Natural killer cell (primary cell): ENCODE measurements at regions not wholly inside any gene's neighbourhood (a gene's known extent, or its start where the extent isn't known, plus 50 kb on each side); places are given as distances from the start of the nearest gene placed in this dataset.

ENCODE experiments used
- ATAC-seq, 3 donors: fragments of 150-1000 bp in 2 of 3; fragments of 200-7000 bp in 1 of 3; cut with Tn5 transposase; 1 replicate in 1 of 3; 2 replicates in 2 of 3; pipeline ENCODE4 v1.10.0; 2021; ENCODE audit warnings: mild to moderate bottlenecking in 2 of 3, moderate library complexity in 2 of 3
- DNase-seq, 2 donors: peaks; one replicate each; pipeline versions ENCODE4 v3.0.0 to v3.0.0-alpha.2; 2013 to 2021; ENCODE audit warnings: mixed read lengths in 1 of 2
- H3K27ac ChIP-seq: one replicate; pipeline ENCODE4 v1.5.1; 2013; ENCODE audit warnings: mild to moderate bottlenecking, low read length
- H3K27me3 ChIP-seq: one replicate; pipeline ENCODE4 v1.6.1; 2013; ENCODE audit warnings: low read length; ENCODE audit not compliant: control insufficient read depth, insufficient read depth
- H3K36me3 ChIP-seq: one replicate; pipeline ENCODE4 v1.6.1; 2013; ENCODE audit warnings: low read length; ENCODE audit not compliant: control insufficient read depth, insufficient read depth
- H3K4me1 ChIP-seq: one replicate; pipeline ENCODE4 v1.6.1; 2013; ENCODE audit warnings: low read length; ENCODE audit not compliant: control insufficient read depth, insufficient read depth
- H3K4me3 ChIP-seq: one replicate; pipeline ENCODE4 v1.5.1; 2013; ENCODE audit warnings: low read length
- H3K9me3 ChIP-seq: one replicate; pipeline ENCODE4 v1.6.1; 2013; ENCODE audit warnings: low read length; ENCODE audit not compliant: control insufficient read depth, insufficient read depth
- H3K27ac Mint-ChIP-seq, 2 donors: one replicate each; pipeline ENCODE4 v1.8.0; 2022; ENCODE audit warnings: mild to moderate bottlenecking in 2 of 2, mixed read lengths in 2 of 2, moderate library complexity in 1 of 2
- H3K27me3 Mint-ChIP-seq, 2 donors: one replicate each; pipeline ENCODE4 v1.8.0; 2022; ENCODE audit warnings: low read depth in 2 of 2, mixed read lengths in 2 of 2
- H3K36me3 Mint-ChIP-seq: one replicate; pipeline ENCODE4 v1.8.0; 2022; ENCODE audit warnings: mixed read lengths
- H3K4me1 Mint-ChIP-seq, 2 donors: one replicate each; pipeline ENCODE4 v1.8.0; 2022; ENCODE audit warnings: mixed read lengths in 2 of 2
- H3K4me3 Mint-ChIP-seq: one replicate; pipeline ENCODE4 v1.8.0; 2022; ENCODE audit warnings: mild to moderate bottlenecking, moderate library complexity, mixed read lengths
- H3K9me3 Mint-ChIP-seq, 2 donors: one replicate each; pipeline ENCODE4 v1.8.0; 2022; ENCODE audit warnings: mixed read lengths in 2 of 2
- CTCF ChIP-seq: fragments of 200-600 bp; IDR thresholded peaks from one replicate; pipeline ENCODE4 v1.8.0; 2022; ENCODE audit warnings: antibody characterized with exemption
- WGBS: methylation state at CpG from one replicate; pipeline ENCODE4 v1.1.7; 2013; ENCODE audit warnings: missing lambda C conversion rate; ENCODE audit not compliant: insufficient coverage; 5-methylcytosine and 5-hydroxymethylcytosine counted together
- intact Hi-C: fragments of 100-400 bp; cut with micrococcal nuclease; formaldehyde crosslinking; loops from one replicate; pipeline ENCODE4 v1.14.2; 2022

GRCh38 chr9:22331533-22331932, 115.1 kb upstream of the DMRTA1 start:
- H3K4me1 Mint-ChIP-seq: no peaks in the 10 kb centered on the region
- no peak for DNase-seq

GRCh38 chr9:22332202-22332601, 114.4 kb upstream of the DMRTA1 start:
- Mint-ChIP-seq H3K36me3 (no peaks in the 10 kb centered on the region), H3K4me3 (no peak overlapping the region), H3K27ac (no peak overlapping the region), H3K4me1 (no peaks in the 10 kb centered on the region), H3K9me3 (peaks cover 4 to 7% of the 10 kb centered on the region in 2 donors), H3K27me3 (no peaks in the 10 kb centered on the region)
- Histone ChIP-seq H3K27me3 (no peaks in the 10 kb centered on the region), H3K36me3 (no peaks in the 10 kb centered on the region), H3K4me1 (no peaks in the 10 kb centered on the region), H3K9me3 (no peaks in the 10 kb centered on the region), H3K27ac (no peak overlapping the region), H3K4me3 (no peak overlapping the region)
- no peak for DNase-seq
- ATAC-seq: no peak
- no peak for TF ChIP-seq CTCF
- WGBS: 72% methylated on average over 1 of the region's 1 CpG
- intact Hi-C loops: no loop called here

More at GRCh38 chr9:22331533-22331932, 115.1 kb upstream of the DMRTA1 start:
- Histone ChIP-seq H3K4me1 (no peaks in the 10 kb centered on the region), H3K9me3 (no peaks in the 10 kb centered on the region), H3K27ac (no peak overlapping the region), H3K4me3 (no peak overlapping the region), H3K27me3 (no peaks in the 10 kb centered on the region), H3K36me3 (no peaks in the 10 kb centered on the region)
- Mint-ChIP-seq H3K4me3 (no peak overlapping the region), H3K36me3 (no peaks in the 10 kb centered on the region), H3K9me3 (peaks cover 4 to 7% of the 10 kb centered on the region in 2 donors), H3K27ac (no peak overlapping the region), H3K27me3 (no peaks in the 10 kb centered on the region)
- intact Hi-C loops: no loop called here
- no peak for ATAC-seq
- no peak for TF ChIP-seq CTCF

- DNase-seq (no peak), ATAC-seq (no peak)
- Mint-ChIP-seq H3K27ac (no peak overlapping the region), H3K36me3 (no peaks in the 10 kb centered on the region), H3K4me3 (no peak overlapping the region), H3K9me3 (peaks cover 5 to 12% of the 10 kb centered on the region in 2 donors), H3K27me3 (no peaks in the 10 kb centered on the region), H3K4me1 (no peaks in the 10 kb centered on the region)
- Histone ChIP-seq H3K4me1 (no peaks in the 10 kb centered on the region), H3K36me3 (no peaks in the 10 kb centered on the region), H3K27ac (no peak overlapping the region), H3K4me3 (no peak overlapping the region), H3K27me3 (no peaks in the 10 kb centered on the region), H3K9me3 (no peaks in the 10 kb centered on the region)
- WGBS: no CpG with 5 or more reads among the region's 1 CpG
- TF ChIP-seq CTCF: no peak
- intact Hi-C loops: no loop called here
Observed at GRCh38 chr9:22337261-22337660, 109.4 kb upstream of the DMRTA1 start.

GRCh38 chr9:22342491-22343217, 104.0 kb upstream of the DMRTA1 start:
- Mint-ChIP-seq H3K4me1 (no peaks in the 10 kb centered on the region), H3K9me3 (peaks cover 9 to 10% of the 10 kb centered on the region in 2 donors), H3K36me3 (no peaks in the 10 kb centered on the region), H3K4me3 (no peak overlapping the region), H3K27ac (no peak overlapping the region), H3K27me3 (no peaks in the 10 kb centered on the region)
- Histone ChIP-seq H3K4me1 (no peaks in the 10 kb centered on the region), H3K4me3 (no peak overlapping the region), H3K9me3 (no peaks in the 10 kb centered on the region), H3K27me3 (no peaks in the 10 kb centered on the region), H3K36me3 (no peaks in the 10 kb centered on the region), H3K27ac (no peak overlapping the region)
- no peak for TF ChIP-seq CTCF
- WGBS: 76% methylated on average over 2 of the region's 3 CpGs
- intact Hi-C loops: no loop called here
- no peak for DNase-seq
- no peak for ATAC-seq
